GM12878 (cell line): ENCODE measurements at regions not wholly inside any gene's neighbourhood (a gene's known extent, or its start where the extent isn't known, plus 50 kb on each side); places are given as distances from the start of the nearest gene placed in this dataset.

Source experiments
- BHLHE40 ChIP-seq, 2 experiments: fragments of 450-650 bp in 1 of 2; IDR thresholded peaks; 2 replicates each; pipeline ENCODE4 v1.6.1; 2011 to 2017; ENCODE audit warnings: low read depth in 2 of 2, borderline replicate concordance in 1 of 2, improper control_type of control experiment in 1 of 2, low read length in 1 of 2, mild to moderate bottlenecking in 1 of 2
- CHD4 ChIP-seq: fragments of 200-600 bp; sonication (generic); IDR thresholded peaks from 2 replicates; pipeline ENCODE4 v1.6.1; 2016; ENCODE audit warnings: mild to moderate bottlenecking
- CTCF ChIP-seq, 3 experiments: IDR thresholded peaks in 2 of 3; conservative IDR thresholded peaks in 1 of 3; 2 replicates each; pipeline ENCODE4 v1.5.1; 2011; ENCODE audit warnings: low read depth in 3 of 3, low read length in 3 of 3, mild to moderate bottlenecking in 3 of 3, control low read depth in 2 of 3, moderate library complexity in 2 of 3, inconsistent platforms in 1 of 3, mixed read lengths in 1 of 3; ENCODE audit not compliant: control insufficient read depth in 2 of 3, insufficient read depth in 1 of 3; ENCODE audit errors: extremely low read depth in 1 of 3
- ELK1 ChIP-seq: IDR thresholded peaks from 2 replicates; pipeline ENCODE4 v1.6.1; 2012; ENCODE audit warnings: low read depth, low read length, improper control_type of control experiment
- EZH2 ChIP-seq: IDR thresholded peaks from 2 replicates; pipeline ENCODE4 v1.6.1; 2012; ENCODE audit warnings: low read depth, mild to moderate bottlenecking, control low read depth, inconsistent platforms, low read length, borderline replicate concordance; ENCODE audit not compliant: control insufficient read depth
- FOXM1 ChIP-seq: IDR thresholded peaks from 2 replicates; pipeline ENCODE4 v1.6.1; 2012; ENCODE audit warnings: low read depth, mild to moderate bottlenecking, inconsistent platforms, low read length, moderate library complexity
- KAT2A ChIP-seq: conservative IDR thresholded peaks from 2 replicates; pipeline ENCODE4 v1.6.1; 2011; ENCODE audit warnings: low read depth, low read length; ENCODE audit not compliant: control insufficient read depth
- MLLT1 ChIP-seq: fragments of 450-650 bp; IDR thresholded peaks from 2 replicates; pipeline ENCODE4 v1.6.1; 2016; ENCODE audit warnings: mild to moderate bottlenecking
- MXI1 ChIP-seq: fragments of 150-350 bp; IDR thresholded peaks from 2 replicates; pipeline ENCODE4 v1.6.1; 2011; ENCODE audit warnings: low read depth, mild to moderate bottlenecking, inconsistent platforms, low read length, improper control_type of control experiment
- NFIC ChIP-seq: IDR thresholded peaks from 2 replicates; pipeline ENCODE4 v1.6.1; 2012; ENCODE audit warnings: low read depth, mild to moderate bottlenecking, inconsistent platforms, low read length, moderate library complexity
- SREBF1 ChIP-seq: IDR thresholded peaks from 2 replicates; pipeline ENCODE4 v1.6.1; 2012; ENCODE audit warnings: mild to moderate bottlenecking, low read length
- TAF1 ChIP-seq: IDR thresholded peaks from 2 replicates; pipeline ENCODE4 v1.6.1; 2011; ENCODE audit warnings: mild to moderate bottlenecking, low read depth, low read length, borderline replicate concordance
- YY1 ChIP-seq: IDR thresholded peaks from 2 replicates; pipeline ENCODE4 v1.6.1; 2011; ENCODE audit warnings: low read depth, mild to moderate bottlenecking, low read length
- ZBTB33 ChIP-seq: fragments of 450-650 bp; IDR thresholded peaks from 2 replicates; pipeline ENCODE4 v1.6.1; 2017; ENCODE audit warnings: mild to moderate bottlenecking

GRCh38 chr6:151170622-151171246 lies 69.0 kb upstream of the AKAP12 start:
- TF ChIP-seq EZH2 (no peak), TAF1 (no peak), CTCF (IDR thresholded peaks at IDR 0.05 in 2 of 3, conservative IDR thresholded peaks at IDR 0.05 in 1 of 3; ENCODE audit: control insufficient read depth in 2 of 3, extremely low read depth in 1 of 3, insufficient read depth in 1 of 3, low read depth in 3 of 3, low read length in 3 of 3) (no peak), ELK1 (no peak), SREBF1 (no peak), ZBTB33 (no peak), KAT2A (no peak), BHLHE40 (IDR thresholded peaks at IDR 0.05; ENCODE audit: borderline replicate concordance in 1 of 2, low read depth in 2 of 2, low read length in 1 of 2) (no peak), YY1 (no peak), NFIC (no peak), FOXM1 (no peak), MLLT1 (no peak), MXI1 (no peak), CHD4 (no peak)
